K562 (cell line): ENCODE measurements at regions not wholly inside any gene's neighbourhood (a gene's known extent, or its start where the extent isn't known, plus 50 kb on each side); places are given as distances from the start of the nearest gene placed in this dataset.
A peak's percentile ranks its signal among the peaks of the same experiment; 100 is the strongest.

Experiments used
- BACH1 ChIP-seq: fragments of 200-800 bp; sonication (Bioruptor generic); IDR thresholded peaks from 2 replicates; pipeline ENCODE4 v1.6.1; 2016; ENCODE audit warnings: missing genetic modification characterization, missing compliant biosample characterization
- BDP1 ChIP-seq: IDR thresholded peaks from 3 replicates; pipeline ENCODE4 v1.6.1; 2011; ENCODE audit not compliant: insufficient read length, insufficient read depth
- BHLHE40 ChIP-seq: IDR thresholded peaks from 2 replicates; pipeline ENCODE4 v1.6.1; 2011; ENCODE audit warnings: low read length, improper control_type of control experiment
- CEBPG ChIP-seq, 3 experiments: fragments of 200-800 bp in 1 of 3; sonication (Bioruptor generic) in 1 of 3; sonication (generic) in 1 of 3; formaldehyde crosslinking in 1 of 3; IDR thresholded peaks in 2 of 3; conservative IDR thresholded peaks in 1 of 3; 2 replicates each; pipeline versions ENCODE4 v1.6.1 to v1.8.0; 2016 to 2022; ENCODE audit warnings: missing compliant biosample characterization in 2 of 3, missing genetic modification characterization in 2 of 3, mild to moderate bottlenecking in 1 of 3, missing genetic modification reagents in 1 of 3
- DMBX1 ChIP-seq: fragments of 250-450 bp; sonication (Bioruptor Pico); IDR thresholded peaks from 2 replicates; pipeline ENCODE4 v1.8.0; 2022; ENCODE audit warnings: inconsistent platforms, mild to moderate bottlenecking, moderate library complexity, borderline replicate concordance
- DPF2 ChIP-seq: fragments of 450-650 bp; IDR thresholded peaks from 2 replicates; pipeline ENCODE4 v1.6.1; 2016
- GABPB1 ChIP-seq: sonication (generic); formaldehyde crosslinking; IDR thresholded peaks from 2 replicates; pipeline ENCODE4 v1.8.0; 2022; ENCODE audit warnings: mild to moderate bottlenecking, missing genetic modification reagents
- HDAC2 ChIP-seq: fragments of 450-650 bp; IDR thresholded peaks from 2 replicates; pipeline ENCODE4 v1.6.1; 2016; ENCODE audit warnings: mild to moderate bottlenecking
- KAT2B ChIP-seq: IDR thresholded peaks from one replicate; pipeline ENCODE4 v1.6.1; 2012; ENCODE audit warnings: low read depth, mild to moderate bottlenecking, control low read depth, inconsistent platforms, low read length, moderate library complexity
- MYC ChIP-seq, 2 experiments: fragments of 250-450 bp in 1 of 2; sonication (Bioruptor Pico) in 1 of 2; IDR thresholded peaks; 2 replicates each; pipeline versions ENCODE4 v1.5.1 to v1.6.1; 2012 to 2021; ENCODE audit warnings: low read depth in 2 of 2, borderline replicate concordance in 1 of 2, improper control_type of control experiment in 1 of 2, low read length in 1 of 2, mild to moderate bottlenecking in 1 of 2, moderate library complexity in 1 of 2
- PML ChIP-seq: IDR thresholded peaks from 2 replicates; pipeline ENCODE4 v1.6.1; 2012; ENCODE audit warnings: low read length, inconsistent platforms
- RB1 ChIP-seq: fragments of 450-650 bp; IDR thresholded peaks from 2 replicates; pipeline ENCODE4 v1.6.1; 2017; ENCODE audit warnings: low read depth, mild to moderate bottlenecking
- RBFOX2 ChIP-seq: fragments of 200-400 bp; formaldehyde crosslinking; IDR thresholded peaks from 2 replicates; pipeline ENCODE4 v1.6.1; 2017; ENCODE audit warnings: low read depth, mild to moderate bottlenecking, low read length, moderate library complexity
- RBM22 ChIP-seq: fragments of 200-400 bp; formaldehyde crosslinking; IDR thresholded peaks from 2 replicates; pipeline ENCODE4 v1.6.1; 2018; ENCODE audit warnings: low read length, low read depth; ENCODE audit not compliant: poor library complexity, severe bottlenecking
- SOX6 ChIP-seq: fragments of 450-650 bp; IDR thresholded peaks from 2 replicates; pipeline ENCODE4 v1.6.1; 2014; ENCODE audit warnings: mild to moderate bottlenecking
- SP1 ChIP-seq: sonication (generic); formaldehyde crosslinking; IDR thresholded peaks from 2 replicates; pipeline ENCODE4 v1.8.1; 2022; ENCODE audit warnings: mild to moderate bottlenecking, missing genetic modification reagents
- SUPT5H ChIP-seq: fragments of 450-650 bp; IDR thresholded peaks from 2 replicates; pipeline ENCODE4 v1.6.1; 2016
- TAF9B ChIP-seq: fragments of 450-650 bp; IDR thresholded peaks from 2 replicates; pipeline ENCODE4 v1.6.1; 2018; ENCODE audit warnings: mild to moderate bottlenecking; ENCODE audit not compliant: partially characterized antibody
- TARDBP ChIP-seq: fragments of 450-650 bp; IDR thresholded peaks from 2 replicates; pipeline ENCODE4 v1.6.1; 2016
- THRA ChIP-seq: fragments of 450-650 bp; IDR thresholded peaks from 2 replicates; pipeline ENCODE4 v1.6.1; 2017; ENCODE audit warnings: mild to moderate bottlenecking, moderate library complexity
- U2AF2 ChIP-seq: fragments of 200-400 bp; formaldehyde crosslinking; optimal IDR thresholded peaks from 2 replicates; pipeline ENCODE3; 2017; ENCODE audit warnings: low read depth, mild to moderate bottlenecking, low read length
- ZFP36 ChIP-seq: fragments of 150-350 bp; IDR thresholded peaks from 2 replicates; pipeline ENCODE4 v1.6.1; 2018; ENCODE audit warnings: low read length, low read depth; ENCODE audit not compliant: partially characterized antibody
- ZKSCAN1 ChIP-seq: fragments of 150-350 bp; IDR thresholded peaks from 2 replicates; pipeline ENCODE4 v1.6.1; 2016; ENCODE audit warnings: low read depth, low read length
- ZKSCAN8 ChIP-seq: fragments of 200-800 bp; sonication (Bioruptor generic); IDR thresholded peaks from 2 replicates; pipeline ENCODE4 v1.6.1; 2016; ENCODE audit warnings: missing genetic modification characterization, missing compliant biosample characterization
- ZNF253 ChIP-seq: fragments of 250-450 bp; sonication (Bioruptor Pico); conservative IDR thresholded peaks from 2 replicates; pipeline ENCODE4 v1.6.1; 2021; ENCODE audit warnings: mild to moderate bottlenecking
- ZNF436 ChIP-seq: fragments of 250-450, 450-650 bp; sonication (Bioruptor Pico); formaldehyde crosslinking; IDR thresholded peaks from 2 replicates; pipeline ENCODE4 v1.7.0; 2020; ENCODE audit warnings: mild to moderate bottlenecking
- ZNF449 ChIP-seq: fragments of 250-450 bp; sonication (Bioruptor Pico); IDR thresholded peaks from 2 replicates; pipeline ENCODE4 v1.8.0; 2022; ENCODE audit warnings: moderate library complexity, mild to moderate bottlenecking, inconsistent platforms

GRCh38 chr5:91280362-91281269, 102.5 kb downstream of the ARRDC3 start (continued):
- TF ChIP-seq CEBPG (CRISPR knock-in tag; IDR thresholded peaks at IDR 0.05) (peak; percentile 24; the same call in 1 of the 2 replicates), CEBPG (tag; conservative IDR thresholded peaks at IDR 0.05 in 1 of 2, IDR thresholded peaks at IDR 0.05 in 1 of 2) (no peak; a peak in 1 of 4 replicates), ZNF449 (CRISPR knock-in tag) (0 out of 2 replicates have a peak, but pooled peaks have one; percentile 17), SUPT5H (peak; percentile 71), MYC (IDR thresholded peaks at IDR 0.05; ENCODE audit: low read depth, low read length) (peak; percentile 82), MYC (CRISPR knock-in tag; IDR thresholded peaks at IDR 0.05; ENCODE audit: borderline replicate concordance, low read depth) (peak; percentile 57; the same call in 1 of the 2 replicates), PML (peak; percentile 14; the same call in 1 of the 2 replicates), KAT2B (no peak), THRA (no peak), ZNF253 (CRISPR knock-in tag) (0 out of 2 replicates have a peak, but pooled peaks have one; percentile 12), ZKSCAN8 (CRISPR knock-in tag) (0 out of 2 replicates have a peak, but pooled peaks have one; percentile 20), RB1 (peak; percentile 62; the same call in 1 of the 2 replicates), BHLHE40 (peak; percentile 89), ZFP36 (peak; percentile 29), DMBX1 (CRISPR knock-in tag) (0 out of 2 replicates have a peak, but pooled peaks have one; percentile 39), ZKSCAN1 (peak; percentile 72), HDAC2 (0 out of 2 replicates have a peak, but pooled peaks have one; percentile 63), ZNF436 (no peak), TARDBP (0 out of 2 replicates have a peak, but pooled peaks have one; percentile 16), SOX6 (peak; percentile 54), SP1 (CRISPR knock-in tag) (peak; percentile 23; the same call in 1 of the 2 replicates), TAF9B (peak; percentile 96), RBFOX2 (peak; percentile 89), BACH1 (peak; percentile 100), GABPB1 (peak; percentile 81; the same call in 1 of the 2 replicates), U2AF2 (no peak), BDP1 (no peak), DPF2 (peak; percentile 94), RBM22 (no peak)
